HepG2 (cell line): ENCODE measurements at regions not wholly inside any gene's neighbourhood (a gene's known extent, or its start where the extent isn't known, plus 50 kb on each side); places are given as distances from the start of the nearest gene placed in this dataset.

Experiments used
- ATAC-seq: fragments of 200-7000 bp; cut with Tn5 transposase; 3 replicates; pipeline ENCODE4 v1.9.1; 2020; ENCODE audit warnings: mild to moderate bottlenecking, moderate library complexity
- BruUV-seq: library from RNA; stranded (reverse); fragments of 400-500 nt; replicated peaks from 2 replicates; lab custom pipeline; 2021; lab: Mats Ljungman, UMichigan
- CTCF ChIA-PET: fragments of 300-600 bp; formaldehyde crosslinking; extraction: SDS; loops from one replicate; lab custom pipeline; 2021; ENCODE audit warnings: low total read pairs, inconsistent platforms, low intra/inter-chr PET ratio; lab: Yijun Ruan, JAX
- POLR2A ChIA-PET: fragments of 350-600 bp; sonication (Branson Sonifier 250); formaldehyde crosslinking; loops from one replicate; lab custom pipeline; 2020; ENCODE audit warnings: antibody characterized with exemption, inconsistent platforms; lab: Yijun Ruan, JAX
- DNase-seq: peaks from one replicate; pipeline ENCODE4 v3.0.0-alpha.2; 2015; ENCODE audit warnings: low spot score
- FAIRE-seq: peaks from 3 replicates; lab custom pipeline; 2011; peaks lifted over from hg19 to GRCh38; lab: Jason Lieb, UNC
- H2AFZ ChIP-seq: one replicate; pipeline ENCODE4 v1.6.1; 2011; ENCODE audit warnings: low read length, inconsistent platforms
- H3K27ac ChIP-seq: fragments of 300-600 bp; 3 replicates; pipeline ENCODE4 v1.8.0; 2011; ENCODE audit warnings: mixed run types, mild to moderate bottlenecking, mixed read lengths, low read length, inconsistent platforms; ENCODE audit not compliant: insufficient read depth; ENCODE audit errors: extremely low read length
- H3K27me3 ChIP-seq, 2 experiments: fragments of 200-600 bp in 1 of 2; 2 replicates in 1 of 2; 3 replicates in 1 of 2; pipeline versions ENCODE4 v1.6.0 to v1.8.0; 2011; ENCODE audit warnings: low read length in 2 of 2, mild to moderate bottlenecking in 2 of 2, moderate library complexity in 2 of 2, inconsistent platforms in 1 of 2; ENCODE audit not compliant: insufficient read depth in 2 of 2, control insufficient read depth in 1 of 2
- H3K36me3 ChIP-seq, 2 experiments: fragments of 200-600 bp in 1 of 2; replicated peaks in 1 of 2; 2 replicates in 1 of 2; 3 replicates in 1 of 2; pipeline versions ENCODE4 v1.5.1 to v1.8.0; 2011; ENCODE audit warnings: low read length in 2 of 2, inconsistent platforms in 1 of 2; ENCODE audit not compliant: insufficient read depth in 2 of 2, control insufficient read depth in 1 of 2
- H3K4me1 ChIP-seq: 2 replicates; pipeline ENCODE4 v1.5.1; 2012; ENCODE audit warnings: low read length, inconsistent platforms; ENCODE audit not compliant: insufficient read depth
- H3K4me2 ChIP-seq: 2 replicates; pipeline ENCODE4 v1.6.0; 2011; ENCODE audit warnings: low read depth, low read length, inconsistent platforms
- H3K4me3 ChIP-seq, 3 experiments: fragments of 200-600 bp in 1 of 3; sonication (generic), shearing (Covaris generic) in 1 of 3; replicated peaks in 1 of 3; 2 replicates each; pipeline ENCODE4 v1.5.1; 2011 to 2016; ENCODE audit warnings: low read length in 3 of 3, inconsistent platforms in 2 of 3, low read depth in 2 of 3, mild to moderate bottlenecking in 2 of 3, control low read depth in 1 of 3, mixed read lengths in 1 of 3; ENCODE audit not compliant: insufficient read depth in 1 of 3
- H3K79me2 ChIP-seq: one replicate; pipeline ENCODE4 v1.6.1; 2011; ENCODE audit warnings: low read length, inconsistent platforms; ENCODE audit not compliant: insufficient read depth
- H3K9ac ChIP-seq: 2 replicates; pipeline ENCODE4 v1.6.0; 2011; ENCODE audit warnings: mild to moderate bottlenecking, low read depth, low read length, inconsistent platforms; ENCODE audit not compliant: insufficient read depth
- H3K9me3 ChIP-seq: 2 replicates; pipeline ENCODE4 v1.5.1; 2012; ENCODE audit warnings: mild to moderate bottlenecking, low read length
- H4K20me1 ChIP-seq: 2 replicates; pipeline ENCODE4 v1.6.0; 2011; ENCODE audit warnings: inconsistent platforms, mild to moderate bottlenecking, low read length, moderate library complexity; ENCODE audit not compliant: insufficient read depth
- ASH2L ChIP-seq: fragments of 300-600, 200-600 bp; sonication (generic); IDR thresholded peaks from 2 replicates; pipeline ENCODE4 v1.7.0; 2017; ENCODE audit warnings: low read depth, mild to moderate bottlenecking, moderate library complexity, mixed read lengths, low read length; ENCODE audit not compliant: insufficient read length
- KDM4B ChIP-seq: sonication (generic); formaldehyde crosslinking; IDR thresholded peaks from 2 replicates; pipeline ENCODE4 v1.4.0; 2020; ENCODE audit warnings: missing genetic modification reagents
- MAF1 ChIP-seq: sonication (generic); formaldehyde crosslinking; IDR thresholded peaks from 2 replicates; pipeline ENCODE4 v1.5.0; 2020; ENCODE audit warnings: missing genetic modification reagents, borderline replicate concordance
- RCOR2 ChIP-seq: IDR thresholded peaks from 2 replicates; pipeline ENCODE4 v1.6.1; 2016; ENCODE audit warnings: missing biosample characterization, missing genetic modification reagents
- SRF ChIP-seq: IDR thresholded peaks from 2 replicates; pipeline ENCODE4 v1.6.1; 2011; ENCODE audit warnings: mild to moderate bottlenecking, low read depth, low read length, moderate library complexity
- SRSF1 ChIP-seq: fragments of 200-400 bp; formaldehyde crosslinking; optimal IDR thresholded peaks from 2 replicates; pipeline ENCODE3; 2017; ENCODE audit warnings: mild to moderate bottlenecking, low read depth, low read length, moderate library complexity
- THAP11 ChIP-seq: IDR thresholded peaks from 2 replicates; pipeline ENCODE4 v1.6.1; 2016; ENCODE audit warnings: missing biosample characterization, missing genetic modification reagents
- ZNF251 ChIP-seq: sonication (generic); formaldehyde crosslinking; IDR thresholded peaks from 2 replicates; pipeline ENCODE4 v1.9.0; 2021; ENCODE audit warnings: mild to moderate bottlenecking, missing genetic modification reagents
- ZNF879 ChIP-seq: sonication (generic); formaldehyde crosslinking; IDR thresholded peaks from 2 replicates; pipeline ENCODE4 v1.8.1; 2023; ENCODE audit warnings: missing genetic modification reagents
- in situ Hi-C: cut with HindIII; loops from 2 replicates; pipeline ENCODE4 v1.10.0; 2017; ENCODE audit warnings: low pct_unique_long_range_greater_than_20kb; ENCODE audit not compliant: extremely low pct_ligation_motif_present
- intact Hi-C: fragments of 100-400 bp; cut with micrococcal nuclease; formaldehyde crosslinking; loops from one replicate; pipeline ENCODE4 v1.10.0; 2022; ENCODE audit not compliant: unreplicated experiment
- TF ChIP-seq, protein P1 (sequence below): sonication (generic); formaldehyde crosslinking; IDR thresholded peaks from 2 replicates; pipeline ENCODE4 v1.8.1; 2023; ENCODE audit warnings: mild to moderate bottlenecking, inconsistent platforms, moderate library complexity, missing genetic modification reagents, borderline replicate concordance
- TF ChIP-seq, protein P2 (sequence below): sonication (generic); formaldehyde crosslinking; IDR thresholded peaks from 2 replicates; pipeline ENCODE4 v1.8.0; 2022; ENCODE audit warnings: mild to moderate bottlenecking, missing genetic modification reagents
- TF ChIP-seq, protein P3 (sequence below): sonication (generic); formaldehyde crosslinking; IDR thresholded peaks from 2 replicates; pipeline ENCODE4 v1.4.0; 2020; ENCODE audit warnings: missing genetic modification reagents, borderline replicate concordance
- TF ChIP-seq, protein P4 (sequence below): sonication (generic); formaldehyde crosslinking; IDR thresholded peaks from 2 replicates; pipeline ENCODE4 v1.4.0; 2020; ENCODE audit warnings: missing genetic modification reagents, low read depth, mild to moderate bottlenecking, borderline replicate concordance
- TF ChIP-seq, protein P5 (sequence below): sonication (generic); formaldehyde crosslinking; IDR thresholded peaks from 2 replicates; pipeline ENCODE4 v1.9.0; 2021; ENCODE audit warnings: missing genetic modification reagents, borderline replicate concordance

DNA sequence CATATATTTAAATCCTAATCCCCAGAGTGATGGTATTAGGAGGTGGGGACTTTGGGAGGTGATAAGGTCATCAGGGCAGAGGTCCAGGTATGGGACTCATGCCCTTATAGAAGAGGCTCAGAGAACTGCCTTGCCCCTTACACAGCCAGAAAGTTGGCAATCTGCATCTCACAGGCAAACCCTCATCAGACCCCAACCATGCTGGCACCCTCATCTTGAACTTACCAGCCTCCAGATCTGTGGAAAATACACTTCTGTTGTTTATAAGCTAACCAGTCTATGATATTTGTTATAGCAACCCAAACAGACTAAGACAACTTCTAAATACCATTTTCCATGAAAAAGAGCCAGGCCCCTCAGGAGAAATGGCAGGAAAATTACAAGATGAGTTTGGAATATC, 69.3 kb upstream of the PRDX6 start:
- Histone ChIP-seq H3K4me1 (no peaks in the 10 kb centered on the region), H3K9ac (no peak overlapping the region), H3K4me3 (no peak overlapping the region), H3K79me2 (no peaks in the 10 kb centered on the region), H4K20me1 (no peaks in the 10 kb centered on the region), H2AFZ (no peak overlapping the region), H3K9me3 (no peaks in the 10 kb centered on the region), H3K27me3 (no peaks in the 10 kb centered on the region), H3K36me3 (no peaks in the 10 kb centered on the region)
- CTCF ChIA-PET: no interaction called here
- no peak for DNase-seq
- in situ Hi-C loops: no loop called here
- no TSS peak for BruUV-seq
- FAIRE-seq: no peak
- POLR2A ChIA-PET: no interaction called here
- TF ChIP-seq KDM4B (CRISPR knock-in tag) (no peak), ZNF251 (CRISPR knock-in tag) (no peak), ZNF879 (CRISPR knock-in tag) (no peak), MAF1 (CRISPR knock-in tag) (no peak), SRF (no peak), SRSF1 (no peak), RCOR2 (CRISPR knock-in tag) (no peak), ASH2L (no peak), THAP11 (CRISPR knock-in tag) (no peak)
- TF ChIP-seq, protein P1, sequence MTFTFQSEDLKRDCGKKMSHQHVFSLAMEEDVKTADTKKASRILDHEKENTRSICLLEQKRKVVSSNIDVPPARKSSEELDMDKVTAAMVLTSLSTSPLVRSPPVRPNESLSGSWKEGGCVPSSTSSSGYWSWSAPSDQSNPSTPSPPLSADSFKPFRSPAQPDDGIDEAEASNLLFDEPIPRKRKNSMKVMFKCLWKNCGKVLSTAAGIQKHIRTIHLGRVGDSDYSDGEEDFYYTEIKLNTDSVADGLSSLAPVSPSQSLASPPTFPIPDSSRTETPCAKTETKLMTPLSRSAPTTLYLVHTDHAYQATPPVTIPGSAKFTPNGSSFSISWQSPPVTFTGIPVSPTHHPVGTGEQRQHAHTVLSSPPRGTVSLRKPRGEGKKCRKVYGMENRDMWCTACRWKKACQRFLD (CRISPR knock-in tag): no peak
- TF ChIP-seq, protein P2, sequence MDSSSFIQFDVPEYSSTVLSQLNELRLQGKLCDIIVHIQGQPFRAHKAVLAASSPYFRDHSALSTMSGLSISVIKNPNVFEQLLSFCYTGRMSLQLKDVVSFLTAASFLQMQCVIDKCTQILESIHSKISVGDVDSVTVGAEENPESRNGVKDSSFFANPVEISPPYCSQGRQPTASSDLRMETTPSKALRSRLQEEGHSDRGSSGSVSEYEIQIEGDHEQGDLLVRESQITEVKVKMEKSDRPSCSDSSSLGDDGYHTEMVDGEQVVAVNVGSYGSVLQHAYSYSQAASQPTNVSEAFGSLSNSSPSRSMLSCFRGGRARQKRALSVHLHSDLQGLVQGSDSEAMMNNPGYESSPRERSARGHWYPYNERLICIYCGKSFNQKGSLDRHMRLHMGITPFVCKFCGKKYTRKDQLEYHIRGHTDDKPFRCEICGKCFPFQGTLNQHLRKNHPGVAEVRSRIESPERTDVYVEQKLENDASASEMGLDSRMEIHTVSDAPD (CRISPR knock-in tag): no peak
- TF ChIP-seq, protein P3, sequence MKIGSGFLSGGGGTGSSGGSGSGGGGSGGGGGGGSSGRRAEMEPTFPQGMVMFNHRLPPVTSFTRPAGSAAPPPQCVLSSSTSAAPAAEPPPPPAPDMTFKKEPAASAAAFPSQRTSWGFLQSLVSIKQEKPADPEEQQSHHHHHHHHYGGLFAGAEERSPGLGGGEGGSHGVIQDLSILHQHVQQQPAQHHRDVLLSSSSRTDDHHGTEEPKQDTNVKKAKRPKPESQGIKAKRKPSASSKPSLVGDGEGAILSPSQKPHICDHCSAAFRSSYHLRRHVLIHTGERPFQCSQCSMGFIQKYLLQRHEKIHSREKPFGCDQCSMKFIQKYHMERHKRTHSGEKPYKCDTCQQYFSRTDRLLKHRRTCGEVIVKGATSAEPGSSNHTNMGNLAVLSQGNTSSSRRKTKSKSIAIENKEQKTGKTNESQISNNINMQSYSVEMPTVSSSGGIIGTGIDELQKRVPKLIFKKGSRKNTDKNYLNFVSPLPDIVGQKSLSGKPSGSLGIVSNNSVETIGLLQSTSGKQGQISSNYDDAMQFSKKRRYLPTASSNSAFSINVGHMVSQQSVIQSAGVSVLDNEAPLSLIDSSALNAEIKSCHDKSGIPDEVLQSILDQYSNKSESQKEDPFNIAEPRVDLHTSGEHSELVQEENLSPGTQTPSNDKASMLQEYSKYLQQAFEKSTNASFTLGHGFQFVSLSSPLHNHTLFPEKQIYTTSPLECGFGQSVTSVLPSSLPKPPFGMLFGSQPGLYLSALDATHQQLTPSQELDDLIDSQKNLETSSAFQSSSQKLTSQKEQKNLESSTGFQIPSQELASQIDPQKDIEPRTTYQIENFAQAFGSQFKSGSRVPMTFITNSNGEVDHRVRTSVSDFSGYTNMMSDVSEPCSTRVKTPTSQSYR (CRISPR knock-in tag): no peak
- TF ChIP-seq, protein P4, sequence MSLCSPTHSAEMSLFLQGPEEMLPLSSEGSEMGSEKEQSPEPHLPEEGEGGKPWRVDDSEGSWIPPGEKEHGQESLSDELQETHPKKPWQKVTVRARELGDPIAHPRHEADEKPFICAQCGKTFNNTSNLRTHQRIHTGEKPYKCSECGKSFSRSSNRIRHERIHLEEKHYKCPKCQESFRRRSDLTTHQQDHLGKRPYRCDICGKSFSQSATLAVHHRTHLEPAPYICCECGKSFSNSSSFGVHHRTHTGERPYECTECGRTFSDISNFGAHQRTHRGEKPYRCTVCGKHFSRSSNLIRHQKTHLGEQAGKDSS (CRISPR knock-in tag): no peak
- TF ChIP-seq, protein P5, sequence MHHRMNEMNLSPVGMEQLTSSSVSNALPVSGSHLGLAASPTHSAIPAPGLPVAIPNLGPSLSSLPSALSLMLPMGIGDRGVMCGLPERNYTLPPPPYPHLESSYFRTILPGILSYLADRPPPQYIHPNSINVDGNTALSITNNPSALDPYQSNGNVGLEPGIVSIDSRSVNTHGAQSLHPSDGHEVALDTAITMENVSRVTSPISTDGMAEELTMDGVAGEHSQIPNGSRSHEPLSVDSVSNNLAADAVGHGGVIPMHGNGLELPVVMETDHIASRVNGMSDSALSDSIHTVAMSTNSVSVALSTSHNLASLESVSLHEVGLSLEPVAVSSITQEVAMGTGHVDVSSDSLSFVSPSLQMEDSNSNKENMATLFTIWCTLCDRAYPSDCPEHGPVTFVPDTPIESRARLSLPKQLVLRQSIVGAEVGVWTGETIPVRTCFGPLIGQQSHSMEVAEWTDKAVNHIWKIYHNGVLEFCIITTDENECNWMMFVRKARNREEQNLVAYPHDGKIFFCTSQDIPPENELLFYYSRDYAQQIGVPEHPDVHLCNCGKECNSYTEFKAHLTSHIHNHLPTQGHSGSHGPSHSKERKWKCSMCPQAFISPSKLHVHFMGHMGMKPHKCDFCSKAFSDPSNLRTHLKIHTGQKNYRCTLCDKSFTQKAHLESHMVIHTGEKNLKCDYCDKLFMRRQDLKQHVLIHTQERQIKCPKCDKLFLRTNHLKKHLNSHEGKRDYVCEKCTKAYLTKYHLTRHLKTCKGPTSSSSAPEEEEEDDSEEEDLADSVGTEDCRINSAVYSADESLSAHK (CRISPR knock-in tag): no peak
- TF ChIP-seq, all 625 proteins: peak for 0
- ATAC-seq: no peak
- no peak overlapping the region for H3K4me2 ChIP-seq
- intact Hi-C loops: loop anchor here (5.0 kb wide), 1 partner anchor 661 kb away; no protein-coding TSS in a partner anchor
- no peak overlapping the region for H3K27ac ChIP-seq
